Omental fat pad (tissue), 3 donors: ENCODE measurements at regions not wholly inside any gene's neighbourhood (a gene's known extent, or its start where the extent isn't known, plus 50 kb on each side); places are given as distances from the start of the nearest gene placed in this dataset.
"Not testable (repeated sequence)": the region's sequence is repeated elsewhere in the genome, so short reads cannot be mapped to it uniquely, and the experiment has no call there.

Experiments
- ATAC-seq: fragments of 150-250 bp; one replicate; pipeline ENCODE4 v1.9.1; 2016; ENCODE audit warnings: mild to moderate bottlenecking, moderate library complexity; ENCODE audit not compliant: low FRiP score
- DNase-seq: peaks from one replicate; pipeline ENCODE4 v3.0.0-alpha.2; 2019; ENCODE audit warnings: low spot score
- CTCF ChIP-seq, 3 donors: fragments of 450-650 bp; IDR thresholded peaks; one replicate each; pipeline ENCODE4 v1.5.1; 2016 to 2017; ENCODE audit warnings: antibody characterized with exemption in 3 of 3, mild to moderate bottlenecking in 3 of 3, moderate library complexity in 2 of 3

GRCh38 chr5:56383761-56384160, 150.6 kb upstream of the ANKRD55 start:
- peak; percentile 37 for ATAC-seq
- no peak for TF ChIP-seq CTCF (IDR thresholded peaks at IDR 0.05)
- no peak for DNase-seq

- ATAC-seq (no peak), DNase-seq (no peak)
- TF ChIP-seq CTCF (IDR thresholded peaks at IDR 0.05) = no peak
These were observed 149.8 kb upstream of the ANKRD55 start for GRCh38 chr5:56382896-56383295.

- TF ChIP-seq CTCF (IDR thresholded peaks at IDR 0.05) = no peak
- DNase-seq = no peak
- ATAC-seq = no peak
These were observed 144.4 kb upstream of the ANKRD55 start for GRCh38 chr5:56377573-56377972.

- DNase-seq (no peak), ATAC-seq (no peak)
- no peak for TF ChIP-seq CTCF (IDR thresholded peaks at IDR 0.05)
These were observed 143.0 kb upstream of the ANKRD55 start for GRCh38 chr5:56376128-56376527.

- DNase-seq (no peak), ATAC-seq (no peak)
- TF ChIP-seq CTCF (IDR thresholded peaks at IDR 0.05) = no peak
These were observed 141.9 kb upstream of the ANKRD55 start for GRCh38 chr5:56375011-56375410.

GRCh38 chr5:56372491-56372890, 139.4 kb upstream of the ANKRD55 start:
- DNase-seq, ATAC-seq: not testable (repeated sequence)

- DNase-seq = no peak
- TF ChIP-seq CTCF (IDR thresholded peaks at IDR 0.05) = no peak
- no peak for ATAC-seq
These were observed 136.3 kb upstream of the ANKRD55 start for GRCh38 chr5:56369361-56369811.

GRCh38 chr5:56367748-56368147, 134.6 kb upstream of the ANKRD55 start:
- DNase-seq (no peak), ATAC-seq (no peak)
- no peak for TF ChIP-seq CTCF (IDR thresholded peaks at IDR 0.05)
